ENCODE measurements at regions not wholly inside any gene's neighbourhood (a gene's known extent, or its start where the extent isn't known, plus 50 kb on each side); places are given as distances from the start of the nearest gene placed in this dataset.

- no peaks in the 10 kb centered on the region for H3K36me3 ChIP-seq (ENCODE audit: control insufficient read depth in 4 of 4, insufficient read depth in 3 of 4, low read depth in 1 of 4, low read length in 3 of 4)
- TF ChIP-seq TAF1 (conservative IDR thresholded peaks at IDR 0.05), result no peak
- TF ChIP-seq, protein P1, sequence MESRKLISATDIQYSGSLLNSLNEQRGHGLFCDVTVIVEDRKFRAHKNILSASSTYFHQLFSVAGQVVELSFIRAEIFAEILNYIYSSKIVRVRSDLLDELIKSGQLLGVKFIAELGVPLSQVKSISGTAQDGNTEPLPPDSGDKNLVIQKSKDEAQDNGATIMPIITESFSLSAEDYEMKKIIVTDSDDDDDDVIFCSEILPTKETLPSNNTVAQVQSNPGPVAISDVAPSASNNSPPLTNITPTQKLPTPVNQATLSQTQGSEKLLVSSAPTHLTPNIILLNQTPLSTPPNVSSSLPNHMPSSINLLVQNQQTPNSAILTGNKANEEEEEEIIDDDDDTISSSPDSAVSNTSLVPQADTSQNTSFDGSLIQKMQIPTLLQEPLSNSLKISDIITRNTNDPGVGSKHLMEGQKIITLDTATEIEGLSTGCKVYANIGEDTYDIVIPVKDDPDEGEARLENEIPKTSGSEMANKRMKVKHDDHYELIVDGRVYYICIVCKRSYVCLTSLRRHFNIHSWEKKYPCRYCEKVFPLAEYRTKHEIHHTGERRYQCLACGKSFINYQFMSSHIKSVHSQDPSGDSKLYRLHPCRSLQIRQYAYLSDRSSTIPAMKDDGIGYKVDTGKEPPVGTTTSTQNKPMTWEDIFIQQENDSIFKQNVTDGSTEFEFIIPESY (IDR thresholded peaks at IDR 0.05), result no peak
- no peak for TF ChIP-seq REST (IDR thresholded peaks at IDR 0.05)
- TF ChIP-seq FOXA1 (IDR thresholded peaks at IDR 0.05), result no peak
- no peak for TF ChIP-seq SP1 (IDR thresholded peaks at IDR 0.05)
- TF ChIP-seq RAD21 (IDR thresholded peaks at IDR 0.05), result no peak
- no peak for TF ChIP-seq GABPA (IDR thresholded peaks at IDR 0.05 in 1 of 2, conservative IDR thresholded peaks at IDR 0.05 in 1 of 2)
- TF ChIP-seq YY1 (IDR thresholded peaks at IDR 0.05), result no peak
- TF ChIP-seq JUND (IDR thresholded peaks at IDR 0.05), result no peak
- TF ChIP-seq HNF4A (conservative IDR thresholded peaks at IDR 0.05), result no peak
- no peak for TF ChIP-seq CTCF (IDR thresholded peaks at IDR 0.05; ENCODE audit: low read depth, low read length, missing input control)
- TF ChIP-seq HNF4G (IDR thresholded peaks at IDR 0.05), result no peak
- TF ChIP-seq, protein P2, sequence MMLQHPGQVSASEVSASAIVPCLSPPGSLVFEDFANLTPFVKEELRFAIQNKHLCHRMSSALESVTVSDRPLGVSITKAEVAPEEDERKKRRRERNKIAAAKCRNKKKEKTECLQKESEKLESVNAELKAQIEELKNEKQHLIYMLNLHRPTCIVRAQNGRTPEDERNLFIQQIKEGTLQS (IDR thresholded peaks at IDR 0.05), result no peak
- TF ChIP-seq RXRA (IDR thresholded peaks at IDR 0.05), result no peak
- H3K27me3 ChIP-seq (ENCODE audit: control insufficient read depth in 4 of 4, insufficient read depth in 4 of 4, low read length in 3 of 4), result no peaks in the 10 kb centered on the region
- WGBS, result 59% methylated on average over 2 of the region's 2 CpGs
- H3K9me3 ChIP-seq (ENCODE audit: control insufficient read depth in 4 of 4, low read length in 3 of 4), result no peaks in the 10 kb centered on the region
- H3K9ac ChIP-seq (ENCODE audit: low read depth in 1 of 2, low read length in 2 of 2), result no peak overlapping the region
- H3K4me3 ChIP-seq (ENCODE audit: low read depth in 1 of 3, low read length in 3 of 3), result no peak overlapping the region
- no peak for DNase-seq (ENCODE audit: low spot score)
- no peaks in the 10 kb centered on the region for H3K4me1 ChIP-seq (ENCODE audit: control insufficient read depth in 4 of 4, insufficient read depth in 4 of 4, low read length in 3 of 4)
- no peak overlapping the region for H3K27ac ChIP-seq (ENCODE audit: low read depth in 1 of 2, low read length in 2 of 2)
These were observed 187.5 kb upstream of the MC4R start for GRCh38 chr18:60560071-60560470.

DNA sequence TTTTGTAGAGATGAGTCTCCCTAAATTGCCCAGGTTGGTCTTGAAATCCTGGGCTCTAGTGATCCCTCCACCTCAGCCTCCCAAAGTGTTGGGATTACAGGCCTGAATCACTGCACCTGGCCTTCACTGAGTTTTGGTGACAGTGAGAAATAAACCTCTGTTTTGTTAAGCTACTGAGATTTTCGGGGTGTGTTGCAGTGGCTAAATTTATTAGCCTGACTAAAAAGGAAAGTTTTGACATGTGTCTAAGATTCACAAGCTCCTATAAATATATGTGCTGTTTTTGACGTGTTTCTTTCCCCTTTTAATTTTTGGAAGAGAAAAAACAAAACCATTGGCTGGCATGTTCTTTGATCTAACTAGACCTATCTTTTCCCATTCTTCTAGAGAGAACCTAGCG, 190.5 kb upstream of the MC4R start:
- WGBS, result 87% methylated on average over 3 of the region's 3 CpGs
- H3K27ac ChIP-seq (ENCODE audit: low read depth in 1 of 2, low read length in 2 of 2), result no peak overlapping the region
- no peaks in the 10 kb centered on the region for H3K4me1 ChIP-seq (ENCODE audit: control insufficient read depth in 4 of 4, insufficient read depth in 4 of 4, low read length in 3 of 4)
- no peak overlapping the region for H3K9ac ChIP-seq (ENCODE audit: low read depth in 1 of 2, low read length in 2 of 2)
- H3K27me3 ChIP-seq (ENCODE audit: control insufficient read depth in 4 of 4, insufficient read depth in 4 of 4, low read length in 3 of 4), result no peaks in the 10 kb centered on the region
- no peaks in the 10 kb centered on the region for H3K9me3 ChIP-seq (ENCODE audit: control insufficient read depth in 4 of 4, low read length in 3 of 4)
- TF ChIP-seq MAX (IDR thresholded peaks at IDR 0.05) (no peak), FOXA2 (IDR thresholded peaks at IDR 0.05) (no peak)
- TF ChIP-seq, protein P2 (IDR thresholded peaks at IDR 0.05), result no peak
- no peak overlapping the region for H3K4me3 ChIP-seq (ENCODE audit: low read depth in 1 of 3, low read length in 3 of 3)
- no peak for DNase-seq (ENCODE audit: low spot score)
- H3K36me3 ChIP-seq (ENCODE audit: control insufficient read depth in 4 of 4, insufficient read depth in 3 of 4, low read depth in 1 of 4, low read length in 3 of 4), result no peaks in the 10 kb centered on the region
